Common myeloid progenitor, CD34-positive (primary cell): ENCODE measurements at regions not wholly inside any gene's neighbourhood (a gene's known extent, or its start where the extent isn't known, plus 50 kb on each side); places are given as distances from the start of the nearest gene placed in this dataset.

Experiments
- CTCF ChIA-PET: fragments of 350-600 bp; sonication (Branson Sonifier 250); formaldehyde crosslinking; loops from one replicate; lab custom pipeline; 2021; ENCODE audit warnings: antibody characterized with exemption; lab: Charles Lee
- POLR2A ChIA-PET: fragments of 350-600 bp; sonication (Branson Sonifier 250); formaldehyde crosslinking; loops from one replicate; lab custom pipeline; 2021; ENCODE audit warnings: antibody characterized with exemption; lab: Charles Lee
- DNase-seq, 3 donors: peaks; one replicate each; pipeline versions ENCODE4 v3.0.0 to v3.0.0-alpha.2; 2013
- H3K27ac ChIP-seq, 2 experiments: 1 replicate in 1 of 2; 2 replicates in 1 of 2; pipeline ENCODE4 v1.7.0; 2013; ENCODE audit warnings: inconsistent platforms in 2 of 2, low read length in 2 of 2, mild to moderate bottlenecking in 2 of 2, low read depth in 1 of 2, moderate library complexity in 1 of 2; ENCODE audit not compliant: severe bottlenecking in 2 of 2, insufficient read depth in 1 of 2, poor library complexity in 1 of 2
- H3K27me3 ChIP-seq, 5 experiments: replicated peaks in 2 of 5; 1 replicate in 3 of 5; 2 replicates in 2 of 5; pipeline versions ENCODE4 v1.6.1 to v1.7.0; 2013; ENCODE audit warnings: low read length in 4 of 5, mild to moderate bottlenecking in 2 of 5, moderate library complexity in 2 of 5, inconsistent platforms in 1 of 5; ENCODE audit not compliant: insufficient read depth in 5 of 5, control insufficient read depth in 4 of 5
- H3K36me3 ChIP-seq, 4 experiments: 1 replicate in 2 of 4; 2 replicates in 2 of 4; pipeline versions ENCODE4 v1.6.1 to v1.7.0; 2013; ENCODE audit warnings: low read length in 3 of 4, control low read depth in 1 of 4, mild to moderate bottlenecking in 1 of 4; ENCODE audit not compliant: control insufficient read depth in 4 of 4, insufficient read depth in 4 of 4
- H3K4me1 ChIP-seq, 4 experiments: 1 replicate in 3 of 4; 2 replicates in 1 of 4; pipeline versions ENCODE4 v1.6.1 to v1.7.1; 2013; ENCODE audit warnings: low read length in 3 of 4, mild to moderate bottlenecking in 3 of 4, control low read depth in 1 of 4, inconsistent platforms in 1 of 4, moderate library complexity in 1 of 4; ENCODE audit not compliant: control insufficient read depth in 4 of 4, insufficient read depth in 4 of 4; ENCODE audit errors: control extremely low read depth in 1 of 4
- H3K4me3 ChIP-seq, 7 experiments: 1 replicate in 4 of 7; 2 replicates in 3 of 7; pipeline versions ENCODE4 v1.5.1 to v1.7.0; 2013; ENCODE audit warnings: mild to moderate bottlenecking in 7 of 7, low read length in 6 of 7, moderate library complexity in 6 of 7, inconsistent platforms in 2 of 7, low read depth in 2 of 7, control low read depth in 1 of 7; ENCODE audit not compliant: insufficient read depth in 4 of 7, control insufficient read depth in 1 of 7; ENCODE audit errors: extremely low read depth in 1 of 7
- H3K9me3 ChIP-seq, 5 experiments: 1 replicate in 4 of 5; 2 replicates in 1 of 5; pipeline versions ENCODE4 v1.6.1 to v1.7.1; 2013; ENCODE audit warnings: low read length in 4 of 5, mild to moderate bottlenecking in 2 of 5, inconsistent platforms in 1 of 5, low read depth in 1 of 5, moderate library complexity in 1 of 5; ENCODE audit not compliant: control insufficient read depth in 4 of 5, insufficient read depth in 2 of 5; ENCODE audit errors: control extremely low read depth in 1 of 5
- WGBS: methylation state at CpG from one replicate; pipeline ENCODE4 v1.1.5; 2013; ENCODE audit not compliant: insufficient coverage; 5-methylcytosine and 5-hydroxymethylcytosine counted together

- Histone ChIP-seq H3K4me3 (no peak overlapping the region), H3K27ac (no peak overlapping the region), H3K27me3 (no peaks in the 10 kb centered on the region), H3K4me1 (no peaks in the 10 kb centered on the region), H3K36me3 (no peaks in the 10 kb centered on the region), H3K9me3 (peaks cover 0 to 4% (median 0%) of the 10 kb centered on the region in 5 experiments)
- DNase-seq, result no peak
- POLR2A ChIA-PET, result no interaction called here
- CTCF ChIA-PET, result no interaction called here
- 92% methylated on average over 2 of the region's 2 CpGs for WGBS
These were observed 245.8 kb upstream of the PCSK5 start for GRCh38 chr9:75644649-75645048.

GRCh38 chr9:75648034-75648433, 242.4 kb upstream of the PCSK5 start:
- 96% methylated on average over 8 of the region's 8 CpGs for WGBS
- CTCF ChIA-PET, result no interaction called here
- POLR2A ChIA-PET, result no interaction called here

GRCh38 chr9:75649060-75649459, 241.4 kb upstream of the PCSK5 start:
- Histone ChIP-seq H3K4me3 (no peak overlapping the region), H3K27ac (no peak overlapping the region), H3K36me3 (no peaks in the 10 kb centered on the region), H3K9me3 (peaks cover 0 to 4% (median 0%) of the 10 kb centered on the region in 5 experiments), H3K4me1 (no peaks in the 10 kb centered on the region), H3K27me3 (no peaks in the 10 kb centered on the region)
- WGBS, result 95% methylated on average over 3 of the region's 5 CpGs
- POLR2A ChIA-PET, result no interaction called here
- no peak for DNase-seq
- CTCF ChIA-PET, result interaction anchor here (1.4 kb wide), 1 partner anchor 10 kb away, joined by 3 read pairs; no protein-coding TSS in a partner anchor

More at GRCh38 chr9:75648034-75648433, 242.4 kb upstream of the PCSK5 start:
- no peaks in the 10 kb centered on the region for H3K36me3 ChIP-seq
- H3K27me3 ChIP-seq, result no peaks in the 10 kb centered on the region
- H3K4me1 ChIP-seq, result no peaks in the 10 kb centered on the region
- H3K9me3 ChIP-seq, result peaks cover 0 to 4% (median 0%) of the 10 kb centered on the region in 5 experiments
- no peak overlapping the region for H3K4me3 ChIP-seq
- DNase-seq, result no peak
- H3K27ac ChIP-seq, result no peak overlapping the region

- Histone ChIP-seq H3K36me3 (no peaks in the 10 kb centered on the region), H3K4me3 (no peak overlapping the region), H3K27ac (no peak overlapping the region), H3K27me3 (no peaks in the 10 kb centered on the region), H3K9me3 (peaks cover 0 to 4% (median 0%) of the 10 kb centered on the region in 5 experiments), H3K4me1 (no peaks in the 10 kb centered on the region)
- POLR2A ChIA-PET, result no interaction called here
- CTCF ChIA-PET, result no interaction called here
- DNase-seq, result no peak
- WGBS, result no CpG with 5 or more reads among the region's 2 CpGs
These were observed 238.8 kb upstream of the PCSK5 start for GRCh38 chr9:75651709-75652108.

- ChIA-PET CTCF (no interaction called here), POLR2A (no interaction called here)
- no CpG with 5 or more reads among the region's 1 CpG for WGBS
- DNase-seq, result no peak
- Histone ChIP-seq H3K4me3 (no peak overlapping the region), H3K36me3 (no peaks in the 10 kb centered on the region), H3K27ac (no peak overlapping the region), H3K27me3 (no peaks in the 10 kb centered on the region), H3K9me3 (peaks cover 0 to 4% (median 0%) of the 10 kb centered on the region in 5 experiments), H3K4me1 (no peaks in the 10 kb centered on the region)
These were observed 237.1 kb upstream of the PCSK5 start for GRCh38 chr9:75653335-75653734.

GRCh38 chr9:75653750-75654149, 236.7 kb upstream of the PCSK5 start:
- Histone ChIP-seq H3K4me3 (no peak overlapping the region), H3K9me3 (peaks cover 0 to 2% (median 0%) of the 10 kb centered on the region in 5 experiments), H3K27ac (no peak overlapping the region), H3K36me3 (no peaks in the 10 kb centered on the region), H3K27me3 (no peaks in the 10 kb centered on the region), H3K4me1 (no peaks in the 10 kb centered on the region)
- CTCF ChIA-PET, result no interaction called here
- no peak for DNase-seq
- POLR2A ChIA-PET, result no interaction called here
- WGBS, result 100% methylated on average over 2 of the region's 2 CpGs

GRCh38 chr9:75657015-75657414, 233.5 kb upstream of the PCSK5 start:
- Histone ChIP-seq H3K4me1 (no peaks in the 10 kb centered on the region), H3K27ac (no peak overlapping the region), H3K36me3 (no peaks in the 10 kb centered on the region), H3K4me3 (no peak overlapping the region), H3K27me3 (no peaks in the 10 kb centered on the region), H3K9me3 (no peaks in the 10 kb centered on the region)
- POLR2A ChIA-PET, result no interaction called here
- CTCF ChIA-PET, result no interaction called here
- WGBS, result 83% methylated on average over 2 of the region's 5 CpGs
- no peak for DNase-seq
